HEK293 (cell line): ENCODE measurements at regions not wholly inside any gene's neighbourhood (a gene's known extent, or its start where the extent isn't known, plus 50 kb on each side); places are given as distances from the start of the nearest gene placed in this dataset.

ENCODE experiments used
- CTCF ChIA-PET: fragments of 350-600 bp; formaldehyde crosslinking; extraction: SDS; loops from one replicate; lab custom pipeline; 2021; ENCODE audit warnings: antibody characterized with exemption; lab: Yijun Ruan, JAX
- POLR2A ChIA-PET: fragments of 300-600 bp; formaldehyde crosslinking; extraction: SDS; loops from one replicate; lab custom pipeline; 2020; ENCODE audit warnings: antibody characterized with exemption, inconsistent platforms; lab: Yijun Ruan, JAX
- H3K27ac ChIP-seq: fragments of 200-500 bp; sonication (Bioruptor generic); 2 replicates; pipeline ENCODE4 v1.5.1; 2014; ENCODE audit warnings: low read depth, low read length, control low read depth, inconsistent platforms; ENCODE audit errors: extremely low read depth
- H3K36me3 ChIP-seq, 2 experiments: fragments of 200-500 bp in 1 of 2; sonication (Bioruptor generic) in 1 of 2; 1 replicate in 1 of 2; 2 replicates in 1 of 2; pipeline ENCODE4 v1.5.1; 2014 to 2017; ENCODE audit warnings: inconsistent platforms in 2 of 2, low read length in 2 of 2; ENCODE audit not compliant: control insufficient read depth in 2 of 2, insufficient read depth in 1 of 2
- H3K4me1 ChIP-seq: fragments of 200-500 bp; sonication (Bioruptor generic); 2 replicates; pipeline ENCODE4 v1.5.1; 2014; ENCODE audit warnings: mild to moderate bottlenecking, low read length, inconsistent platforms; ENCODE audit not compliant: control insufficient read depth, insufficient read depth
- H3K4me3 ChIP-seq: 2 replicates; pipeline ENCODE4 v1.5.1; 2011; ENCODE audit warnings: low read depth, mild to moderate bottlenecking, control low read depth, low read length, moderate library complexity
- H3K9me3 ChIP-seq: fragments of 200-500 bp; sonication (Bioruptor generic); 2 replicates; pipeline ENCODE4 v1.5.1; 2014; ENCODE audit warnings: low read depth, low read length, inconsistent platforms; ENCODE audit not compliant: control insufficient read depth, insufficient read depth
- BCL11B ChIP-seq: fragments of 450-650 bp; formaldehyde crosslinking; IDR thresholded peaks from 2 replicates; pipeline ENCODE4 v1.5.1; 2016; ENCODE audit warnings: low read depth, missing biosample characterization, missing genetic modification characterization
- GLI2 ChIP-seq: fragments of 450-650 bp; formaldehyde crosslinking; IDR thresholded peaks from 2 replicates; pipeline ENCODE4; 2017; ENCODE audit warnings: missing biosample characterization, missing genetic modification characterization, low read depth, borderline replicate concordance
- IKZF3 ChIP-seq: fragments of 450-650 bp; IDR thresholded peaks from 2 replicates; pipeline ENCODE4 v1.5.0; 2018; ENCODE audit warnings: missing biosample characterization, mild to moderate bottlenecking, missing genetic modification characterization, moderate library complexity
- KLF10 ChIP-seq: fragments of 450-650 bp; IDR thresholded peaks from 2 replicates; pipeline ENCODE4 v1.5.1; 2018; ENCODE audit warnings: missing biosample characterization, mild to moderate bottlenecking, missing genetic modification characterization
- ZFP41 ChIP-seq: fragments of 450-650 bp; formaldehyde crosslinking; IDR thresholded peaks from 2 replicates; pipeline ENCODE4 v1.5.1; 2016; ENCODE audit warnings: missing biosample characterization, missing genetic modification characterization, borderline replicate concordance
- ZNF114 ChIP-seq: fragments of 450-650 bp; formaldehyde crosslinking; IDR thresholded peaks from 2 replicates; pipeline ENCODE4 v1.5.0; 2017; ENCODE audit warnings: missing biosample characterization, missing genetic modification characterization
- ZNF121 ChIP-seq: fragments of 450-650 bp; formaldehyde crosslinking; IDR thresholded peaks from 2 replicates; pipeline ENCODE4 v1.5.1; 2016; ENCODE audit warnings: missing biosample characterization, missing genetic modification characterization
- ZNF274 ChIP-seq, 2 experiments: fragments of 200-500 bp in 1 of 2; fragments of 450-650 bp in 1 of 2; sonication (Bioruptor generic) in 1 of 2; formaldehyde crosslinking in 1 of 2; IDR thresholded peaks; 2 replicates each; pipeline versions ENCODE4 v1.5.1 to v1.6.1; 2014 to 2016; ENCODE audit warnings: borderline replicate concordance in 1 of 2, inconsistent platforms in 1 of 2, low read length in 1 of 2, missing biosample characterization in 1 of 2, missing genetic modification characterization in 1 of 2
- ZNF335 ChIP-seq: fragments of 450-650 bp; formaldehyde crosslinking; conservative IDR thresholded peaks from 2 replicates; pipeline ENCODE4 v1.5.1; 2016; ENCODE audit warnings: missing biosample characterization, missing genetic modification characterization
- ZNF391 ChIP-seq: fragments of 450-650 bp; formaldehyde crosslinking; IDR thresholded peaks from 2 replicates; pipeline ENCODE4 v1.5.1; 2016; ENCODE audit warnings: low read depth, missing biosample characterization, missing genetic modification characterization, borderline replicate concordance
- ZNF449 ChIP-seq: fragments of 450-650 bp; formaldehyde crosslinking; IDR thresholded peaks from 2 replicates; pipeline ENCODE4 v1.5.1; 2017; ENCODE audit warnings: missing biosample characterization, mild to moderate bottlenecking, missing genetic modification characterization, moderate library complexity
- ZNF521 ChIP-seq: fragments of 450-650 bp; formaldehyde crosslinking; IDR thresholded peaks from 2 replicates; pipeline ENCODE4 v1.5.1; 2017; ENCODE audit warnings: missing biosample characterization, mild to moderate bottlenecking, missing genetic modification characterization
- ZNF558 ChIP-seq: fragments of 450-650 bp; formaldehyde crosslinking; IDR thresholded peaks from 2 replicates; pipeline ENCODE4 v1.5.1; 2016; ENCODE audit warnings: missing biosample characterization, missing genetic modification characterization
- ZNF580 ChIP-seq: fragments of 450-650 bp; formaldehyde crosslinking; IDR thresholded peaks from 2 replicates; pipeline ENCODE4 v1.5.1; 2016; ENCODE audit warnings: missing biosample characterization, missing genetic modification characterization
- ZNF629 ChIP-seq: fragments of 450-650 bp; formaldehyde crosslinking; IDR thresholded peaks from 2 replicates; pipeline ENCODE4 v1.5.1; 2017; ENCODE audit warnings: missing biosample characterization, missing genetic modification characterization
- ZNF658 ChIP-seq: fragments of 450-650 bp; formaldehyde crosslinking; IDR thresholded peaks from 2 replicates; pipeline ENCODE4; 2016; ENCODE audit warnings: missing biosample characterization, missing genetic modification characterization
- ZNF707 ChIP-seq: fragments of 450-650 bp; formaldehyde crosslinking; IDR thresholded peaks from 2 replicates; pipeline ENCODE4 v1.5.1; 2016; ENCODE audit warnings: missing biosample characterization, missing genetic modification characterization
- ZNF830 ChIP-seq: fragments of 450-650 bp; IDR thresholded peaks from 2 replicates; pipeline ENCODE4 v1.5.0; 2018; ENCODE audit warnings: missing biosample characterization, missing genetic modification characterization, low read depth, mild to moderate bottlenecking, moderate library complexity
- ZSCAN30 ChIP-seq: fragments of 450-650 bp; IDR thresholded peaks from 2 replicates; pipeline ENCODE4 v1.5.1; 2018; ENCODE audit warnings: missing biosample characterization, mild to moderate bottlenecking, missing genetic modification characterization, moderate library complexity
- TF ChIP-seq, protein P1 (sequence below): fragments of 450-650 bp; formaldehyde crosslinking; IDR thresholded peaks from 2 replicates; pipeline ENCODE4 v1.5.1; 2016; ENCODE audit warnings: missing biosample characterization, missing genetic modification characterization
- TF ChIP-seq, protein P2 (sequence below): fragments of 450-650 bp; formaldehyde crosslinking; IDR thresholded peaks from 2 replicates; pipeline ENCODE4 v1.5.1; 2016; ENCODE audit warnings: missing biosample characterization, missing genetic modification characterization
- TF ChIP-seq, protein P3 (sequence below): fragments of 450-650 bp; formaldehyde crosslinking; IDR thresholded peaks from 2 replicates; pipeline ENCODE4 v1.5.1; 2016; ENCODE audit warnings: missing biosample characterization, missing genetic modification characterization, borderline replicate concordance

GRCh38 chr7:35399840-35400239 lies 145.9 kb upstream of the TBX20 start:
- Histone ChIP-seq H3K36me3 (no peaks in the 10 kb centered on the region), H3K4me1 (no peaks in the 10 kb centered on the region), H3K4me3 (no peak overlapping the region), H3K27ac (no peak overlapping the region), H3K9me3 (no peaks in the 10 kb centered on the region)
- CTCF ChIA-PET = no interaction called here
- no peak for TF ChIP-seq ZNF558 (tag by site-specific recombination)
- TF ChIP-seq ZNF121 (tag by site-specific recombination) = no peak
- TF ChIP-seq ZNF629 (tag by site-specific recombination) = no peak
- TF ChIP-seq ZSCAN30 = no peak
- TF ChIP-seq ZFP41 = no peak
- no peak for TF ChIP-seq ZNF274 (IDR thresholded peaks at IDR 0.05; ENCODE audit: low read length)
- TF ChIP-seq ZNF274 (tag by site-specific recombination; IDR thresholded peaks at IDR 0.05; ENCODE audit: borderline replicate concordance) = no peak
- no peak for TF ChIP-seq ZNF521 (tag by site-specific recombination)
- TF ChIP-seq ZNF830 (tag by site-specific recombination) = no peak
- TF ChIP-seq, protein P1, sequence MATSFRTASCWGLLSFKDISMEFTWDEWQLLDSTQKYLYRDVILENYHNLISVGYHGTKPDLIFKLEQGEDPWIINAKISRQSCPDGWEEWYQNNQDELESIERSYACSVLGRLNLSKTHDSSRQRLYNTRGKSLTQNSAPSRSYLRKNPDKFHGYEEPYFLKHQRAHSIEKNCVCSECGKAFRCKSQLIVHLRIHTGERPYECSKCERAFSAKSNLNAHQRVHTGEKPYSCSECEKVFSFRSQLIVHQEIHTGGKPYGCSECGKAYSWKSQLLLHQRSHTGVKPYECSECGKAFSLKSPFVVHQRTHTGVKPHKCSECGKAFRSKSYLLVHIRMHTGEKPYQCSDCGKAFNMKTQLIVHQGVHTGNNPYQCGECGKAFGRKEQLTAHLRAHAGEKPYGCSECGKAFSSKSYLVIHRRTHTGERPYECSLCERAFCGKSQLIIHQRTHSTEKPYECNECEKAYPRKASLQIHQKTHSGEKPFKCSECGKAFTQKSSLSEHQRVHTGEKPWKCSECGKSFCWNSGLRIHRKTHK = no peak
- no peak for TF ChIP-seq ZNF580 (tag by site-specific recombination)
- no peak for TF ChIP-seq ZNF114 (tag by site-specific recombination)
- no peak for TF ChIP-seq ZNF335 (tag by site-specific recombination)
- no peak for TF ChIP-seq GLI2
- no peak for TF ChIP-seq IKZF3
- TF ChIP-seq, protein P2, sequence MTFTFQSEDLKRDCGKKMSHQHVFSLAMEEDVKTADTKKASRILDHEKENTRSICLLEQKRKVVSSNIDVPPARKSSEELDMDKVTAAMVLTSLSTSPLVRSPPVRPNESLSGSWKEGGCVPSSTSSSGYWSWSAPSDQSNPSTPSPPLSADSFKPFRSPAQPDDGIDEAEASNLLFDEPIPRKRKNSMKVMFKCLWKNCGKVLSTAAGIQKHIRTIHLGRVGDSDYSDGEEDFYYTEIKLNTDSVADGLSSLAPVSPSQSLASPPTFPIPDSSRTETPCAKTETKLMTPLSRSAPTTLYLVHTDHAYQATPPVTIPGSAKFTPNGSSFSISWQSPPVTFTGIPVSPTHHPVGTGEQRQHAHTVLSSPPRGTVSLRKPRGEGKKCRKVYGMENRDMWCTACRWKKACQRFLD (tag by site-specific recombination) = no peak
- no peak for TF ChIP-seq KLF10
- no peak for TF ChIP-seq ZNF658 (tag by site-specific recombination)
- no peak for TF ChIP-seq ZNF449 (tag by site-specific recombination)
- no peak for TF ChIP-seq ZNF707 (tag by site-specific recombination)
- POLR2A ChIA-PET = no interaction called here

DNA sequence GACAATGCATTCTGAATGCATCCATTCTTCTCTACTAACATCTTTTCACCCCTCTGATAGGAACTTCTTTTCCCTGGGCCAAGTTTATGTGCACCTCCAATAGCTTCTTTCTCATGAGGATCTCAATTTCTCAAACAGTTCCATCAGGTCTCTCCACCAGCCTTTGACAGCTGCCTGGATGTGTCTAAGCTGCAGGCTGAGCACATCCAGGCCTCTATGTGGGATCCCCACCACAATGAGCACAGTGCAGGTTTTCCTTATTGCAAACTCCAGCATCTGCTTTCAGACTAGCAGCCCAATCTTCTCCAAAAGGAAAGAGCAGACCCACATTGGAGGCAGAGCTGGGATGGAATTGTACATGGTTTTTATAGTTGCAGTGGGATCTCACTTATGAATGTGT lies 145.3 kb upstream of the TBX20 start:
- H3K36me3 ChIP-seq = no peaks in the 10 kb centered on the region
- TF ChIP-seq ZNF391 = no peak
- TF ChIP-seq BCL11B = no peak
- TF ChIP-seq, protein P3, sequence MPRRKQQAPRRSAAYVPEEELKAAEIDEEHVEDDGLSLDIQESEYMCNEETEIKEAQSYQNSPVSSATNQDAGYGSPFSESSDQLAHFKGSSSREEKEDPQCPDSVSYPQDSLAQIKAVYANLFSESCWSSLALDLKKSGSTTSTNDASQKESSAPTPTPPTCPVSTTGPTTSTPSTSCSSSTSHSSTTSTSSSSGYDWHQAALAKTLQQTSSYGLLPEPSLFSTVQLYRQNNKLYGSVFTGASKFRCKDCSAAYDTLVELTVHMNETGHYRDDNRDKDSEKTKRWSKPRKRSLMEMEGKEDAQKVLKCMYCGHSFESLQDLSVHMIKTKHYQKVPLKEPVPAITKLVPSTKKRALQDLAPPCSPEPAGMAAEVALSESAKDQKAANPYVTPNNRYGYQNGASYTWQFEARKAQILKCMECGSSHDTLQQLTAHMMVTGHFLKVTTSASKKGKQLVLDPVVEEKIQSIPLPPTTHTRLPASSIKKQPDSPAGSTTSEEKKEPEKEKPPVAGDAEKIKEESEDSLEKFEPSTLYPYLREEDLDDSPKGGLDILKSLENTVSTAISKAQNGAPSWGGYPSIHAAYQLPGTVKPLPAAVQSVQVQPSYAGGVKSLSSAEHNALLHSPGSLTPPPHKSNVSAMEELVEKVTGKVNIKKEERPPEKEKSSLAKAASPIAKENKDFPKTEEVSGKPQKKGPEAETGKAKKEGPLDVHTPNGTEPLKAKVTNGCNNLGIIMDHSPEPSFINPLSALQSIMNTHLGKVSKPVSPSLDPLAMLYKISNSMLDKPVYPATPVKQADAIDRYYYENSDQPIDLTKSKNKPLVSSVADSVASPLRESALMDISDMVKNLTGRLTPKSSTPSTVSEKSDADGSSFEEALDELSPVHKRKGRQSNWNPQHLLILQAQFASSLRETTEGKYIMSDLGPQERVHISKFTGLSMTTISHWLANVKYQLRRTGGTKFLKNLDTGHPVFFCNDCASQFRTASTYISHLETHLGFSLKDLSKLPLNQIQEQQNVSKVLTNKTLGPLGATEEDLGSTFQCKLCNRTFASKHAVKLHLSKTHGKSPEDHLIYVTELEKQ = no peak
- TF ChIP-seq, all 188 proteins: peak for 0
- H3K27ac ChIP-seq = no peak overlapping the region
- CTCF ChIA-PET = no interaction called here
- H3K4me3 ChIP-seq = no peak overlapping the region
- no peaks in the 10 kb centered on the region for H3K9me3 ChIP-seq
- no peaks in the 10 kb centered on the region for H3K4me1 ChIP-seq
- POLR2A ChIA-PET = no interaction called here
